ENCODE measurements at regions not wholly inside any gene's neighbourhood (a gene's known extent, or its start where the extent isn't known, plus 50 kb on each side); places are given as distances from the start of the nearest gene placed in this dataset.

GRCh38 chr1:184892116-184892515 is 82.2 kb downstream of the NIBAN1 start:
- Histone ChIP-seq H3K4me2 (ENCODE audit: extremely low read depth, insufficient read depth, low read length) (no peak overlapping the region), H3K36me3 (ENCODE audit: control insufficient read depth, insufficient read depth, low read length) (no peaks in the 10 kb centered on the region), H3K9ac (ENCODE audit: insufficient read depth, low read length) (no peak overlapping the region), H3K27me3 (ENCODE audit: control insufficient read depth, insufficient read depth, low read length) (no peaks in the 10 kb centered on the region), H3K79me2 (ENCODE audit: control insufficient read depth, insufficient read depth, low read length) (no peaks in the 10 kb centered on the region), H2AFZ (ENCODE audit: low read length) (no peak overlapping the region), H3K27ac (ENCODE audit: insufficient read depth, low read length) (no peak overlapping the region), H3K9me3 (ENCODE audit: control insufficient read depth, insufficient read depth, low read depth, low read length) (no peaks in the 10 kb centered on the region), H3K4me1 (ENCODE audit: control insufficient read depth, extremely low read depth, insufficient read depth, low read length) (peaks cover 5% of the 10 kb centered on the region), H4K20me1 (ENCODE audit: control insufficient read depth, extremely low read depth, insufficient read depth, low read length) (no peaks in the 10 kb centered on the region), H3K4me3 (replicated peaks in 1 of 4; ENCODE audit: control extremely low read depth in 1 of 4, insufficient read depth in 1 of 4, low read depth in 3 of 4, low read length in 4 of 4) (no peak overlapping the region)
- TF ChIP-seq EZH2 (IDR thresholded peaks at IDR 0.05; ENCODE audit: low read length, missing control alignments) (no peak), CTCF (conservative IDR thresholded peaks at IDR 0.05 in 1 of 2, IDR thresholded peaks at IDR 0.05 in 1 of 2; ENCODE audit: low read depth in 1 of 2, low read length in 2 of 2) (no peak)
- DNase-seq (ENCODE audit: low read depth in 2 of 2) = no peak

GRCh38 chr1:184891440-184891839 is 82.9 kb downstream of the NIBAN1 start:
- H2AFZ ChIP-seq (ENCODE audit: low read length) = no peak overlapping the region
- no peak overlapping the region for H3K27ac ChIP-seq (ENCODE audit: insufficient read depth, low read length)
- H3K27me3 ChIP-seq (ENCODE audit: control insufficient read depth, insufficient read depth, low read length) = no peaks in the 10 kb centered on the region
- no peaks in the 10 kb centered on the region for H3K79me2 ChIP-seq (ENCODE audit: control insufficient read depth, insufficient read depth, low read length)
- H3K9me3 ChIP-seq (ENCODE audit: control insufficient read depth, insufficient read depth, low read depth, low read length) = no peaks in the 10 kb centered on the region
- TF ChIP-seq EZH2 (IDR thresholded peaks at IDR 0.05; ENCODE audit: low read length, missing control alignments) = no peak
- no peaks in the 10 kb centered on the region for H3K36me3 ChIP-seq (ENCODE audit: control insufficient read depth, insufficient read depth, low read length)
- H3K4me3 ChIP-seq (replicated peaks in 1 of 4; ENCODE audit: control extremely low read depth in 1 of 4, insufficient read depth in 1 of 4, low read depth in 3 of 4, low read length in 4 of 4) = no peak overlapping the region
- H3K4me1 ChIP-seq (ENCODE audit: control insufficient read depth, extremely low read depth, insufficient read depth, low read length) = peaks cover 5% of the 10 kb centered on the region
- H3K4me2 ChIP-seq (ENCODE audit: extremely low read depth, insufficient read depth, low read length) = no peak overlapping the region
- no peak overlapping the region for H3K9ac ChIP-seq (ENCODE audit: insufficient read depth, low read length)
- no peak for DNase-seq (ENCODE audit: low read depth in 2 of 2)
- no peaks in the 10 kb centered on the region for H4K20me1 ChIP-seq (ENCODE audit: control insufficient read depth, extremely low read depth, insufficient read depth, low read length)

- Histone ChIP-seq H3K36me3 (ENCODE audit: control insufficient read depth, insufficient read depth, low read length) (no peaks in the 10 kb centered on the region), H3K27me3 (ENCODE audit: control insufficient read depth, insufficient read depth, low read length) (no peaks in the 10 kb centered on the region), H3K4me1 (ENCODE audit: control insufficient read depth, extremely low read depth, insufficient read depth, low read length) (peaks cover 5% of the 10 kb centered on the region), H3K9me3 (ENCODE audit: control insufficient read depth, insufficient read depth, low read depth, low read length) (no peaks in the 10 kb centered on the region), H4K20me1 (ENCODE audit: control insufficient read depth, extremely low read depth, insufficient read depth, low read length) (no peaks in the 10 kb centered on the region), H2AFZ (ENCODE audit: low read length) (no peak overlapping the region), H3K27ac (ENCODE audit: insufficient read depth, low read length) (no peak overlapping the region), H3K4me2 (ENCODE audit: extremely low read depth, insufficient read depth, low read length) (no peak overlapping the region), H3K4me3 (replicated peaks in 1 of 4; ENCODE audit: control extremely low read depth in 1 of 4, insufficient read depth in 1 of 4, low read depth in 3 of 4, low read length in 4 of 4) (no peak overlapping the region), H3K79me2 (ENCODE audit: control insufficient read depth, insufficient read depth, low read length) (no peaks in the 10 kb centered on the region), H3K9ac (ENCODE audit: insufficient read depth, low read length) (no peak overlapping the region)
- peak; percentile 32 to 72 for DNase-seq (ENCODE audit: low read depth in 2 of 2)
- TF ChIP-seq CTCF (conservative IDR thresholded peaks at IDR 0.05 in 1 of 2, IDR thresholded peaks at IDR 0.05 in 1 of 2; ENCODE audit: low read depth in 1 of 2, low read length in 2 of 2) (no peak), EZH2 (IDR thresholded peaks at IDR 0.05; ENCODE audit: low read length, missing control alignments) (no peak)
These were observed 83.8 kb downstream of the NIBAN1 start for GRCh38 chr1:184890539-184890973.

Data from fibroblast of lung (primary cell).